H1 (cell line): ENCODE measurements at regions not wholly inside any gene's neighbourhood (a gene's known extent, or its start where the extent isn't known, plus 50 kb on each side); places are given as distances from the start of the nearest gene placed in this dataset.

Source experiments
- CTCF ChIA-PET: fragments of 300-600 bp; sonication (Branson Sonifier 250); formaldehyde crosslinking; loops from one replicate; lab custom pipeline; 2021; ENCODE audit not compliant: partially characterized antibody; lab: Charles Lee
- POLR2A ChIA-PET: fragments of 300-600 bp; sonication (Branson Sonifier 250); formaldehyde crosslinking; loops from one replicate; lab custom pipeline; 2021; ENCODE audit warnings: inconsistent platforms; ENCODE audit not compliant: partially characterized antibody; lab: Charles Lee
- DNase-seq, 2 experiments: peaks; one replicate each; pipeline versions ENCODE4 v3.0.0 to v3.0.0-alpha.2; 2010 to 2022; ENCODE audit warnings: low spot score in 2 of 2, low read depth in 1 of 2, mixed read lengths in 1 of 2
- FAIRE-seq: peaks from 2 replicates; lab custom pipeline; 2011; peaks lifted over from hg19 to GRCh38; lab: Jason Lieb, UNC
- H2AFZ ChIP-seq: 2 replicates; pipeline ENCODE4 v1.8.1; 2012; ENCODE audit warnings: low read length, inconsistent platforms
- H2AK5ac ChIP-seq: 2 replicates; pipeline ENCODE4 v1.6.1; 2013; ENCODE audit warnings: low read depth, low read length
- H2BK120ac ChIP-seq: replicated peaks from 2 replicates; pipeline ENCODE3; 2013; ENCODE audit warnings: low read depth, low read length, inconsistent platforms
- H2BK12ac ChIP-seq: 2 replicates; pipeline ENCODE4 v1.6.1; 2013; ENCODE audit warnings: low read depth, low read length
- H2BK15ac ChIP-seq: 2 replicates; pipeline ENCODE4 v1.6.1; 2013; ENCODE audit warnings: low read length
- H2BK20ac ChIP-seq: 2 replicates; pipeline ENCODE4 v1.6.1; 2013; ENCODE audit warnings: low read length
- H2BK5ac ChIP-seq: 2 replicates; pipeline ENCODE4 v1.6.1; 2013; ENCODE audit warnings: low read depth, low read length
- H3K14ac ChIP-seq: 2 replicates; pipeline ENCODE4 v1.6.1; 2013; ENCODE audit warnings: inconsistent platforms; ENCODE audit not compliant: insufficient read length
- H3K18ac ChIP-seq: 2 replicates; pipeline ENCODE4 v1.6.1; 2013; ENCODE audit warnings: low read length; ENCODE audit errors: extremely low read depth
- H3K23ac ChIP-seq: 2 replicates; pipeline ENCODE4 v1.6.1; 2013; ENCODE audit warnings: inconsistent platforms; ENCODE audit not compliant: insufficient read length
- H3K23me2 ChIP-seq: 2 replicates; pipeline ENCODE4 v1.6.1; 2013; ENCODE audit warnings: low read depth, low read length
- H3K27ac ChIP-seq: 2 replicates; pipeline ENCODE4 v1.6.1; 2011; ENCODE audit warnings: low read depth, low read length, inconsistent platforms
- H3K27me3 ChIP-seq, 4 experiments: replicated peaks in 1 of 4; 1 replicate in 1 of 4; 2 replicates in 3 of 4; pipeline versions ENCODE4 v1.6.1 to v1.8.1; 2011 to 2013; ENCODE audit warnings: low read length in 3 of 4, mild to moderate bottlenecking in 3 of 4, inconsistent platforms in 2 of 4, mixed read lengths in 2 of 4, moderate library complexity in 1 of 4; ENCODE audit not compliant: control insufficient read depth in 3 of 4, insufficient read depth in 3 of 4; ENCODE audit errors: extremely low read depth in 1 of 4
- H3K36me3 ChIP-seq, 4 experiments: 2 replicates each; pipeline versions ENCODE4 v1.6.1 to v1.8.1; 2011 to 2013; ENCODE audit warnings: mild to moderate bottlenecking in 4 of 4, low read length in 3 of 4, moderate library complexity in 2 of 4, control low read depth in 1 of 4, inconsistent platforms in 1 of 4; ENCODE audit not compliant: insufficient read depth in 4 of 4, control insufficient read depth in 2 of 4
- H3K4ac ChIP-seq: replicated peaks from 2 replicates; pipeline ENCODE3; 2013; ENCODE audit warnings: low read length, low read depth, mixed read lengths, inconsistent platforms; ENCODE audit not compliant: insufficient read length
- H3K4me1 ChIP-seq, 4 experiments: replicated peaks in 1 of 4; 1 replicate in 1 of 4; 2 replicates in 3 of 4; pipeline versions ENCODE4 v1.6.1 to v1.8.1; 2011 to 2013; ENCODE audit warnings: low read length in 3 of 4, inconsistent platforms in 2 of 4, mixed read lengths in 1 of 4; ENCODE audit not compliant: insufficient read depth in 4 of 4, control insufficient read depth in 3 of 4
- H3K4me2 ChIP-seq, 2 experiments: 2 replicates each; pipeline versions ENCODE4 v1.6.1 to v1.8.1; 2011 to 2013; ENCODE audit warnings: low read depth in 2 of 2, low read length in 2 of 2, control low read depth in 1 of 2, inconsistent platforms in 1 of 2, mild to moderate bottlenecking in 1 of 2; ENCODE audit not compliant: insufficient read depth in 1 of 2
- H3K4me3 ChIP-seq, 4 experiments: fragments of 200-600, 300-600 bp in 1 of 4; sonication (generic), shearing (Covaris generic), sonication (Bioruptor Twin) in 1 of 4; 2 replicates each; pipeline versions ENCODE4 v1.5.1 to v1.8.1; 2011 to 2016; ENCODE audit warnings: low read length in 4 of 4, low read depth in 3 of 4, control low read depth in 2 of 4, inconsistent platforms in 2 of 4, mild to moderate bottlenecking in 2 of 4, mixed read lengths in 1 of 4, moderate library complexity in 1 of 4; ENCODE audit not compliant: insufficient read depth in 2 of 4; ENCODE audit errors: extremely low read depth in 1 of 4
- H3K56ac ChIP-seq: replicated peaks from 2 replicates; pipeline ENCODE3; 2013; ENCODE audit warnings: low read depth, mild to moderate bottlenecking, mixed read lengths, low read length, inconsistent platforms; ENCODE audit not compliant: insufficient read length
- H3K79me1 ChIP-seq: 2 replicates; pipeline ENCODE4 v1.6.1; 2013; ENCODE audit warnings: low read depth, low read length, control low read depth
- H3K79me2 ChIP-seq, 2 experiments: 2 replicates each; pipeline versions ENCODE4 v1.6.1 to v1.8.1; 2012 to 2013; ENCODE audit warnings: low read length in 2 of 2, mild to moderate bottlenecking in 2 of 2, inconsistent platforms in 1 of 2; ENCODE audit not compliant: insufficient read depth in 2 of 2, control insufficient read depth in 1 of 2
- H3K9ac ChIP-seq, 4 experiments: replicated peaks in 1 of 4; 1 replicate in 1 of 4; 2 replicates in 3 of 4; pipeline versions ENCODE4 v1.6.1 to v1.8.1; 2011 to 2013; ENCODE audit warnings: low read depth in 3 of 4, low read length in 3 of 4, control low read depth in 2 of 4, mild to moderate bottlenecking in 2 of 4, moderate library complexity in 2 of 4, inconsistent platforms in 1 of 4; ENCODE audit errors: extremely low read depth in 1 of 4
- H3K9me3 ChIP-seq, 2 experiments: 2 replicates each; pipeline versions ENCODE4 v1.6.1 to v1.8.1; 2012 to 2013; ENCODE audit warnings: mild to moderate bottlenecking in 2 of 2, moderate library complexity in 2 of 2, control low read depth in 1 of 2, inconsistent platforms in 1 of 2, low read depth in 1 of 2, low read length in 1 of 2, mixed read lengths in 1 of 2; ENCODE audit not compliant: insufficient read depth in 2 of 2
- H4K20me1 ChIP-seq, 2 experiments: replicated peaks in 1 of 2; 2 replicates each; pipeline versions ENCODE3 to v1.8.1; 2011 to 2013; ENCODE audit warnings: inconsistent platforms in 2 of 2, low read length in 2 of 2, mild to moderate bottlenecking in 1 of 2; ENCODE audit not compliant: insufficient read depth in 2 of 2, control insufficient read depth in 1 of 2
- H4K5ac ChIP-seq: 2 replicates; pipeline ENCODE4 v1.6.1; 2013; ENCODE audit warnings: low read length, low read depth, mixed read lengths, inconsistent platforms; ENCODE audit not compliant: insufficient read length
- H4K8ac ChIP-seq: 2 replicates; pipeline ENCODE4 v1.8.0; 2013; ENCODE audit warnings: mild to moderate bottlenecking, moderate library complexity, low read length, inconsistent platforms; ENCODE audit not compliant: insufficient read depth; ENCODE audit errors: extremely low read depth
- H4K91ac ChIP-seq: replicated peaks from 2 replicates; pipeline ENCODE3; 2013; ENCODE audit warnings: low read length, mixed read lengths, inconsistent platforms; ENCODE audit not compliant: insufficient read length
- BCL11A ChIP-seq, 2 experiments: IDR thresholded peaks; one replicate each; pipeline ENCODE4 v1.6.1; 2011; ENCODE audit warnings: low read depth in 2 of 2, low read length in 2 of 2, mild to moderate bottlenecking in 2 of 2
- HDAC2 ChIP-seq, 2 experiments: fragments of 300-600 bp in 1 of 2; sonication (generic) in 1 of 2; IDR thresholded peaks; 2 replicates each; pipeline ENCODE4 v1.6.1; 2011 to 2012; ENCODE audit warnings: low read depth in 2 of 2, low read length in 2 of 2, mild to moderate bottlenecking in 2 of 2, moderate library complexity in 2 of 2, borderline replicate concordance in 1 of 2, inconsistent platforms in 1 of 2
- HDAC6 ChIP-seq: IDR thresholded peaks from one replicate; pipeline ENCODE4 v1.7.1; 2012; ENCODE audit warnings: low read depth, mild to moderate bottlenecking, inconsistent platforms, low read length, moderate library complexity
- JUND ChIP-seq: IDR thresholded peaks from 2 replicates; pipeline ENCODE4 v1.6.1; 2011; ENCODE audit warnings: mild to moderate bottlenecking, improper control_type of control experiment, low read length
- KDM1A ChIP-seq: fragments of 200-600, 300-600 bp; sonication (generic); IDR thresholded peaks from 2 replicates; pipeline ENCODE4 v1.7.1; 2016; ENCODE audit warnings: mild to moderate bottlenecking, low read length, borderline replicate concordance
- NRF1 ChIP-seq: IDR thresholded peaks from 2 replicates; pipeline ENCODE4 v1.6.1; 2011; ENCODE audit warnings: mild to moderate bottlenecking, low read depth, low read length, improper control_type of control experiment
- PHF8 ChIP-seq: fragments of 200-600 bp; sonication (generic); conservative IDR thresholded peaks from 2 replicates; pipeline ENCODE4 v1.7.1; 2012; ENCODE audit warnings: low read depth, mild to moderate bottlenecking, inconsistent platforms, low read length, moderate library complexity
- SRF ChIP-seq: IDR thresholded peaks from 2 replicates; pipeline ENCODE4 v1.6.1; 2011; ENCODE audit warnings: mild to moderate bottlenecking, low read depth, low read length, moderate library complexity
- TAF7 ChIP-seq: optimal IDR thresholded peaks from 2 replicates; pipeline ENCODE3; 2011; ENCODE audit warnings: low read depth, mild to moderate bottlenecking, inconsistent platforms, low read length, moderate library complexity, borderline replicate concordance
- ZNF274 ChIP-seq: IDR thresholded peaks from 2 replicates; pipeline ENCODE4 v1.7.0; 2012; ENCODE audit warnings: low read length, borderline replicate concordance; ENCODE audit errors: extremely low read depth
- WGBS, 2 experiments: shearing (Covaris generic) in 1 of 2; methylation state at CpG; one replicate each; pipeline versions ENCODE4 v1.1.6 to v1.1.7; 2013 to 2015; ENCODE audit warnings: low lambda C conversion rate in 2 of 2, mixed read lengths in 2 of 2, inconsistent platforms in 1 of 2, low coverage in 1 of 2, missing lambda C conversion rate in 1 of 2; ENCODE audit not compliant: insufficient replicate concordance in 2 of 2, insufficient coverage in 1 of 2, insufficient read length in 1 of 2; ENCODE audit errors: extremely low coverage in 1 of 2, missing lambda C conversion rate in 1 of 2; 5-methylcytosine and 5-hydroxymethylcytosine counted together
- TF ChIP-seq, protein P1 (sequence below): IDR thresholded peaks from 2 replicates; pipeline ENCODE4 v1.6.1; 2011; ENCODE audit warnings: low read depth, mild to moderate bottlenecking, low read length; ENCODE audit not compliant: insufficient read depth

GRCh38 chr6:129767776-129768485, 58.0 kb upstream of the ARHGAP18 start:
- H3K27ac ChIP-seq: no peak overlapping the region
- ChIA-PET POLR2A (interaction anchor here (1.1 to 1.5 kb wide), 2 partner anchors 10 to 37 kb away, joined by 3 read pairs; no protein-coding TSS in a partner anchor), CTCF (interaction anchor here (0.7 to 2.0 kb wide), 5 partner anchors 8 to 168 kb away, joined by 3 to 11 read pairs (median 3); partner anchors contain the start of gene ARHGAP18)

More at GRCh38 chr6:129767776-129768485, 58.0 kb upstream of the ARHGAP18 start:
- Histone ChIP-seq H3K4ac (no peak overlapping the region), H2AFZ (0 out of 2 replicates have a peak overlapping the region, but pooled peaks have one; percentile 76), H3K36me3 (no peaks in the 10 kb centered on the region), H3K4me2 (peak overlapping the region; percentile 72 to 86), H3K18ac (no peak overlapping the region), H2BK20ac (no peak overlapping the region), H3K23ac (no peak overlapping the region), H2BK120ac (no peak overlapping the region), H3K4me3 (peak overlapping the region; percentile 29 to 59 (median 46); a peak in 5 of 8 replicates), H2BK12ac (no peak overlapping the region), H3K23me2 (peaks cover 4% of the 10 kb centered on the region), H3K4me1 (0 out of 7 replicates have a peak, but pooled peaks cover 0 to 2% (median 0%) of the 10 kb centered on the region in 4 experiments), H3K14ac (no peak overlapping the region), H2BK5ac (no peak overlapping the region), H3K79me1 (no peaks in the 10 kb centered on the region), H4K5ac (no peak overlapping the region), H3K9me3 (no peaks in the 10 kb centered on the region), H3K56ac (no peak overlapping the region), H3K9ac (no peak overlapping the region), H4K20me1 (no peaks in the 10 kb centered on the region), H2AK5ac (no peak overlapping the region), H4K8ac (no peak overlapping the region), H2BK15ac (no peak overlapping the region), H3K79me2 (no peaks in the 10 kb centered on the region), H3K27me3 (peaks cover 0 to 9% (median 8%) of the 10 kb centered on the region in 4 experiments; a peak in 6 of 7 replicates)
- WGBS, 2 experiments: 67% methylated on average over 11 of the region's 11 CpGs; no CpG with 5 or more reads in 1 of the 2 experiments
- FAIRE-seq (no peak), DNase-seq (no peak)
- TF ChIP-seq ZNF274 (no peak), NRF1 (no peak), SRF (no peak), HDAC6 (no peak), KDM1A (no peak), JUND (no peak), PHF8 (no peak), HDAC2 (IDR thresholded peaks at IDR 0.05; ENCODE audit: borderline replicate concordance in 1 of 2, low read depth in 2 of 2, low read length in 2 of 2) (no peak), BCL11A (IDR thresholded peaks at IDR 0.05; ENCODE audit: low read depth in 2 of 2, low read length in 2 of 2) (no peak), TAF7 (no peak)
- TF ChIP-seq, protein P1, sequence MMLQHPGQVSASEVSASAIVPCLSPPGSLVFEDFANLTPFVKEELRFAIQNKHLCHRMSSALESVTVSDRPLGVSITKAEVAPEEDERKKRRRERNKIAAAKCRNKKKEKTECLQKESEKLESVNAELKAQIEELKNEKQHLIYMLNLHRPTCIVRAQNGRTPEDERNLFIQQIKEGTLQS: no peak
- TF ChIP-seq, all 59 proteins: peak for 0
- no peak overlapping the region for H4K91ac ChIP-seq
